ENCODE measurements at regions not wholly inside any gene's neighbourhood (a gene's known extent, or its start where the extent isn't known, plus 50 kb on each side); places are given as distances from the start of the nearest gene placed in this dataset.

DNA sequence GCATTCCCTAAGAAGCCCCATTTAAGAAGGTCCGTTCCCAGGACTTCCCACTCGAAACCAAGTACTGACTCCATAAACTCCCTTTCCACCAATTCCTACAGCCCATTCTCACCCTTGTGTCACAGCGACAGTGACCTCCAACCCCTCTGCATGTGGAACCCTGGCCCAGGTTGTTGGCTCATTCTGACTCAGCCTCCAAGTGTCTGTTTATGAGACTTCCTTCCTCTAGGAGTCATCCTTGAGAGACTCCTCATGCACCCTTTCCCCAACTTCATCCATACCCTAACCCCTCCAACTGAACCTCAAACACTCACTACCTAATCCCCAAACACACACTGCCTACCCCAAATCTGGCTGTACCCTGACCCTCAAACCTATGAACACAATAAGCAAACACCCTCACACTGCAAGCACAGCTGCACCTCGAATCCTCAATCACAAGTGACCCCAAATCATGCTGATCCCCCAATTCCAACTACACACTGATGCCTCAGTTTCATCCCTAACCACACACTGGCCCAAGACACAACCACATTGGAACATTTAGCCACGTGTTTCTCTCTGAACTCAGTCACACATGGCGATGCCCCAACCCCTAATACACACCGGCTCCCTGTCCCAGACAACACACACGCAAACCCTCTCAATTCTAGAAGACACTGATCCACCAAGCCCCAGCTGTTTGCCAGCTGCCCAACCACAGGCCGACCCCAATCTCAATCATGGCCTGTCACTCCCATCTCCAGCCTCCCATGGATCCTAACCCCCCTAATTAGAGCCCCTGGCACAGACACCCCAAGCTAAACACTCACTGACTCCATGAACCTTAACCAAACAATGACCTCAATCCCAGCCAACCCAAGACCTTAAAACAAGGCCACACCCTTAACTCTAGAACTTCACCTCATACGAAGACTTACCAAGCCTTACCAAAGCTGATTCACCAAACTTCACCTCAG is 219.6 kb downstream of the CYP26B1 start:
- TF ChIP-seq, protein P1, sequence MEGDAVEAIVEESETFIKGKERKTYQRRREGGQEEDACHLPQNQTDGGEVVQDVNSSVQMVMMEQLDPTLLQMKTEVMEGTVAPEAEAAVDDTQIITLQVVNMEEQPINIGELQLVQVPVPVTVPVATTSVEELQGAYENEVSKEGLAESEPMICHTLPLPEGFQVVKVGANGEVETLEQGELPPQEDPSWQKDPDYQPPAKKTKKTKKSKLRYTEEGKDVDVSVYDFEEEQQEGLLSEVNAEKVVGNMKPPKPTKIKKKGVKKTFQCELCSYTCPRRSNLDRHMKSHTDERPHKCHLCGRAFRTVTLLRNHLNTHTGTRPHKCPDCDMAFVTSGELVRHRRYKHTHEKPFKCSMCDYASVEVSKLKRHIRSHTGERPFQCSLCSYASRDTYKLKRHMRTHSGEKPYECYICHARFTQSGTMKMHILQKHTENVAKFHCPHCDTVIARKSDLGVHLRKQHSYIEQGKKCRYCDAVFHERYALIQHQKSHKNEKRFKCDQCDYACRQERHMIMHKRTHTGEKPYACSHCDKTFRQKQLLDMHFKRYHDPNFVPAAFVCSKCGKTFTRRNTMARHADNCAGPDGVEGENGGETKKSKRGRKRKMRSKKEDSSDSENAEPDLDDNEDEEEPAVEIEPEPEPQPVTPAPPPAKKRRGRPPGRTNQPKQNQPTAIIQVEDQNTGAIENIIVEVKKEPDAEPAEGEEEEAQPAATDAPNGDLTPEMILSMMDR (IDR thresholded peaks at IDR 0.05; ENCODE audit: low read length) = no peak
- TF ChIP-seq EZH2 (optimal IDR thresholded peaks at IDR 0.05; ENCODE audit: low read depth, low read length) = no peak

All from MM.1S (cell line).